HG03064 (cell line): ENCODE measurements at regions not wholly inside any gene's neighbourhood (a gene's known extent, or its start where the extent isn't known, plus 50 kb on each side); places are given as distances from the start of the nearest gene placed in this dataset.
"Not testable (repeated sequence)": the region's sequence is repeated elsewhere in the genome, so short reads cannot be mapped to it uniquely, and the experiment has no call there.

Experiments
- ATAC-seq: cut with Tn5 transposase; IDR thresholded peaks from one replicate; pipeline ENCODE4 v1.9.1; 2021; ENCODE audit warnings: low read depth; ENCODE audit not compliant: unreplicated experiment

- ATAC-seq = no peak
Observed at GRCh38 chr12:13411287-13411686, 214.8 kb downstream of the EMP1 start.

- ATAC-seq = no peak
Observed at GRCh38 chr12:13405961-13406703, 209.6 kb downstream of the EMP1 start.

GRCh38 chr12:13404631-13405473 lies 208.3 kb downstream of the EMP1 start:
- ATAC-seq = no peak

- no peak for ATAC-seq
Observed at GRCh38 chr12:13404111-13404628, 207.6 kb downstream of the EMP1 start.

- ATAC-seq = not testable (repeated sequence)
Observed at GRCh38 chr12:13391375-13391774, 194.8 kb downstream of the EMP1 start.

- ATAC-seq = no peak
Observed at GRCh38 chr12:13390918-13391317, 194.4 kb downstream of the EMP1 start.

GRCh38 chr12:13390381-13390861 lies 193.9 kb downstream of the EMP1 start:
- ATAC-seq = no peak

- ATAC-seq = no peak
Observed at GRCh38 chr12:13387101-13387500, 190.6 kb downstream of the EMP1 start.

GRCh38 chr12:13386323-13387039 lies 190.0 kb downstream of the EMP1 start:
- no peak for ATAC-seq

- no peak for ATAC-seq
Observed at GRCh38 chr12:13383379-13383778, 186.9 kb downstream of the EMP1 start.

- no peak for ATAC-seq
Observed at GRCh38 chr12:13380297-13380696, 183.8 kb downstream of the EMP1 start.

- ATAC-seq = no peak
Observed at GRCh38 chr12:13379531-13380188, 183.1 kb downstream of the EMP1 start.

- ATAC-seq = no peak
Observed at GRCh38 chr12:13377698-13378097, 181.2 kb downstream of the EMP1 start.

GRCh38 chr12:13376610-13377373 lies 180.3 kb downstream of the EMP1 start:
- ATAC-seq = no peak

- no peak for ATAC-seq
Observed at GRCh38 chr12:13375583-13376345, 179.2 kb downstream of the EMP1 start.

GRCh38 chr12:13374793-13375192 lies 178.3 kb downstream of the EMP1 start:
- ATAC-seq = no peak

- no peak for ATAC-seq
Observed at GRCh38 chr12:13373803-13374202, 177.3 kb downstream of the EMP1 start.

GRCh38 chr12:13373131-13373530 lies 176.6 kb downstream of the EMP1 start:
- ATAC-seq = no peak

- ATAC-seq = no peak
Observed at GRCh38 chr12:13372386-13372785, 175.9 kb downstream of the EMP1 start.
